Central memory CD8-positive, alpha-beta T cell (primary cell): ENCODE measurements at regions not wholly inside any gene's neighbourhood (a gene's known extent, or its start where the extent isn't known, plus 50 kb on each side); places are given as distances from the start of the nearest gene placed in this dataset.

Source experiments
- ATAC-seq: fragments of 150-1000 bp; cut with Tn5 transposase; replicated peaks from 2 replicates; pipeline ENCODE4 v1.10.0; 2022; ENCODE audit warnings: mild to moderate bottlenecking, moderate FRiP score, moderate number of reproducible peaks; ENCODE audit not compliant: poor library complexity, severe bottlenecking; ENCODE audit errors: extremely low read depth
- DNase-seq, 2 donors: peaks; one replicate each; pipeline ENCODE4 v3.0.0; 2021; ENCODE audit warnings: low spot score in 2 of 2
- H3K27ac Mint-ChIP-seq: one replicate; pipeline ENCODE4 v1.8.0; 2022; ENCODE audit warnings: low read depth, mild to moderate bottlenecking, moderate library complexity, mixed read lengths
- H3K27me3 Mint-ChIP-seq: one replicate; pipeline ENCODE4 v1.8.0; 2022; ENCODE audit warnings: mixed read lengths
- H3K36me3 Mint-ChIP-seq: one replicate; pipeline ENCODE4 v1.8.0; 2022; ENCODE audit warnings: mild to moderate bottlenecking, moderate library complexity, mixed read lengths; ENCODE audit not compliant: insufficient read depth
- H3K4me1 Mint-ChIP-seq: one replicate; pipeline ENCODE4 v1.8.0; 2022; ENCODE audit warnings: mixed read lengths
- H3K4me3 Mint-ChIP-seq: one replicate; pipeline ENCODE4 v1.8.0; 2022; ENCODE audit warnings: mild to moderate bottlenecking, moderate library complexity, mixed read lengths
- H3K9me3 Mint-ChIP-seq: one replicate; pipeline ENCODE4 v1.8.0; 2022; ENCODE audit warnings: mixed read lengths

DNA sequence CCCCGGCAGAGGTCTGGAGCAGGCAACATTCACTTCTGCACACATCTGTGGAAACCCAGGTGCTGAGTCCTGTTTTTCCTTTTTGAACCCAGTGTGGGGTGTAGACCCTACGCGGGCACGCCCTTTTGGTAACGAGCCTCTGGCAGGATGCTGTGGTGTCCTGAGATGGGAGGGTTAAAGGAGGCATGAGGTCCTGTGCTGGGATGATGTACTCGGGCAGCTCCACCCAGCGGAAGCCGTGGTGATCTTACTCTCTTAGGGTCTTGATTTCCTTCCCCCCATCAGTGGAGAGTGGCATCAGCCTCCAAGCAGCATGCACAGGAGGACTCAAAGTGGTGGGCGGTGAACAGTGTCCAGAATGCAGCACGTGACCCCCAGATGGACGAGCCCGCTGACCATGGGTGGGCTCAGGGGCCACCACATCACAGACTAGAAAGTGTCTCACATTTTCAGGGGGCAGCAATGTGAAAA is 148.6 kb downstream of the DNAJB6 start:
- no peaks in the 10 kb centered on the region for H3K9me3 Mint-ChIP-seq
- peaks cover 1% of the 10 kb centered on the region for H3K36me3 Mint-ChIP-seq
- no peak overlapping the region for H3K27ac Mint-ChIP-seq
- ATAC-seq (no peak), DNase-seq (no peak)
- no peaks in the 10 kb centered on the region for H3K27me3 Mint-ChIP-seq
- peaks cover 7% of the 10 kb centered on the region for H3K4me1 Mint-ChIP-seq
- no peak overlapping the region for H3K4me3 Mint-ChIP-seq

DNA sequence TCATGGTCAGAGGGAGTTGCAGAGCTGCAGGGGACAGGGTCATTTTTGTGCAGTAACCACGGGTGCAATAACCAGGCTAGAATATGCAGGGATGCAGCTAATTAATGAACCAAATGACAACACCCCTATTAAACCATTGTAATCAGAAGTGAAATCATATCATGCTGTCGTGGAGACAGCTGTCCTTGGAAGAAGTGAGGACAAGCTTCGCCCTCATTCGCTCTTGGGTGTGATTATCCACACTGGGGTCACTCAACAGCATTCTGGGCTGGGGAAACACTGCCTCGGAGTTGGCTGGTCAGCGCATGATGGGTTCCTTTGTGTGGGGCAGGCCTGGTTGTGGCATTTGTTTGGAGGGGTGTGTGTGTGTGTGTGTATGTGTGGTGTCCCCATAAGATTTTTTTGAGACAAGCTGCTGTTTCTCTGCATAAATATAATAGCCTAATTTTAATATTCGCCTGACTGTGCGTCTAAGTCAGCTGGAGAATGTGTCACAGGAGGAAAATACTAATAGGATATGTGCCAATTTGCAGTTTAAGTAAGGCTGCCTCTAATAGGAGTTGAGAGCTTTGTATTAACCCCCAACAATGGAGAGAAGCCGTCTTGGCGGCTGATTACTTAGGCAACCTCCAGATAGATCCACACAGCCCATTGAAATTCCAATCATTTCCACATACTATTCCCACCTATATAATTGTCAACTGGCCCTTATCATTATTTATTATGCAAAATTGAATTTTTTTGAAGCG is 149.4 kb downstream of the DNAJB6 start:
- DNase-seq: no peak
- no peaks in the 10 kb centered on the region for H3K9me3 Mint-ChIP-seq
- peaks cover 2% of the 10 kb centered on the region for H3K36me3 Mint-ChIP-seq
- no peak overlapping the region for H3K4me3 Mint-ChIP-seq
- H3K27ac Mint-ChIP-seq: no peak overlapping the region
- no peak for ATAC-seq
- H3K27me3 Mint-ChIP-seq: no peaks in the 10 kb centered on the region
- H3K4me1 Mint-ChIP-seq: peaks cover 15% of the 10 kb centered on the region

DNA sequence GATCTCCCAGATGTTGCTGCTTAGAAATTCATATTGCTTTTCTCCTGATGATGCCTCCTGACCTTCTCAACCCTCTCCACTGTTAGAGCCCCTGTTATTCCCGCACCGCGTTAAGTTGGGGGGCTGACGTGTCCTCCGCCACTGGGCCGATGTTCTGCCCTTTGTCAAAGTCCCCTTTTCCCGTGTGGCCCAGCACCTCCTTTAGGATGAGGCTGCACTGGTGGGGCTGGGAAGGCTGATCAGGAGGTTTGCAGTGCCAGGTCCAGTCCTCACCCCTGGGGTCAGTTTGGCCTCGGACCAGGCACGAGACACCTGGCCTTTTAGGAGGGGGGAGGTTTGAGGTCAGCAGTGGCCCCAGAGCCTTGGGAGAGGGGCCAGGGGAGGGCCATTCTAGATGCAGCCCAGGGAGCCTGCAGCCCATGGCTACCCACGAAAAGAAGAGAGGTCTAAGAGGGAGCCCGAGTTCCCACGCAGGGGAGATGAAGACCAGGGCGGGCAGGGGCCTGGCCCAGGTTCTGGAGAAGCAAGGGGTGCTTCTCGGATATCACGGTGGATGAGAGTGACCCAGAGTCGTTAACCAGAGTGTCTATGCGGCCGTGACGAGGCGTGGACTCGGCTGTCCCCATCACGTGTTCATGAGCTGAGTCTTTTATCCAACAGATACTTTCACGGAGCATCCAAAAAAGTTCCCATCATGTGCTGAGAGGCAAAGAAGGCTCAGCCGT is 150.4 kb downstream of the DNAJB6 start:
- Mint-ChIP-seq H3K4me3 (no peak overlapping the region), H3K9me3 (no peaks in the 10 kb centered on the region), H3K4me1 (peaks cover 17% of the 10 kb centered on the region), H3K36me3 (peaks cover 5% of the 10 kb centered on the region), H3K27me3 (peaks cover 3% of the 10 kb centered on the region), H3K27ac (peak overlapping the region; percentile 59)
- DNase-seq (no peak), ATAC-seq (no peak)

DNA sequence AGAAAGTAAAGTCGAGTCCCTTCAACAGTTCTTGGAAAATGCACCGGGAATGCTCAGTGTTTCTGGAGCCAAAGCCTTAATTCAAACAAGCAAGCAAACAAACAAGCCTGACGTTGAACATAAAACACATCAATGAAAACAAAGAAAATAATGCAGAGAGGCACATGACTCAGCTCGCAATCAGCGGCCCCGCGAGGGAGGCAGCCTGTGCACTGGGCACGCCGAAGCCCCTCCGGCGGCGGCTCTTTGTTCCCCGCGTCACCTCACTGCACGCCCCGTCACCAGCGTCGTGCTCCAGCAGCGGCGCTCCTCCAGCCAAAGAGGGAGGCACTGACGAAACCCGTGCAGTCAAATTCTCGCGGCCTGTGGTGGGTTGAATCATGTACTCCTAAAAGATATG is 151.5 kb downstream of the DNAJB6 start:
- H3K9me3 Mint-ChIP-seq: no peaks in the 10 kb centered on the region
- H3K4me1 Mint-ChIP-seq: peaks cover 17% of the 10 kb centered on the region
- no peak for DNase-seq
- H3K36me3 Mint-ChIP-seq: peaks cover 6% of the 10 kb centered on the region
- peaks cover 14% of the 10 kb centered on the region for H3K27me3 Mint-ChIP-seq
- ATAC-seq: no peak
- H3K27ac Mint-ChIP-seq: no peak overlapping the region
- no peak overlapping the region for H3K4me3 Mint-ChIP-seq

DNA sequence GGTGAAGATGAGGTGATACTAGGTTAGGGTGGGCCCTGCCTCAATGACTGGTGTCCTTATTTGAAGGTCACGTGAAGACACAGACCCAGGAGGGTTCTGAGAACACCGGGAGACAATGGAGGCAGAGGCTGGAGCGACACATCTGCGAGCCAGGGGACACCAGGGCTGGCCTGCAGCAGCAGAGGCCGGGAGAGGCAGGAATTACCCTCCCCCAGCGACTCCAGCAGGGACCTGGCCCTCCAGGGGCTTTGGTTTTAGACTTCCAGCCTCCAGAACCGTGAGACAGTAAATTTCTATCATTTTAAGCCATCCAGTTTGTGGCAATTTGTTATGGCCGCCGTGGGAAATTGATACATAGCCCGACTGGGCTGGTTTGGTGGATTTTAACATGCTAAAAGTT is 152.2 kb downstream of the DNAJB6 start:
- DNase-seq: no peak
- Mint-ChIP-seq H3K9me3 (no peaks in the 10 kb centered on the region), H3K4me1 (peaks cover 17% of the 10 kb centered on the region), H3K27ac (no peak overlapping the region), H3K27me3 (peaks cover 21% of the 10 kb centered on the region), H3K36me3 (peaks cover 6% of the 10 kb centered on the region), H3K4me3 (no peak overlapping the region)
- no peak for ATAC-seq
